Activated CD4-positive, CD25-positive, alpha-beta regulatory T cell (primary cell): ENCODE measurements at regions not wholly inside any gene's neighbourhood (a gene's known extent, or its start where the extent isn't known, plus 50 kb on each side); places are given as distances from the start of the nearest gene placed in this dataset.
"Not testable (repeated sequence)": the region's sequence is repeated elsewhere in the genome, so short reads cannot be mapped to it uniquely, and the experiment has no call there.

Source experiments
- DNase-seq, 4 experiments: peaks; one replicate each; lab custom pipeline; 2025; lab: John Stamatoyannopoulos, UW

DNA sequence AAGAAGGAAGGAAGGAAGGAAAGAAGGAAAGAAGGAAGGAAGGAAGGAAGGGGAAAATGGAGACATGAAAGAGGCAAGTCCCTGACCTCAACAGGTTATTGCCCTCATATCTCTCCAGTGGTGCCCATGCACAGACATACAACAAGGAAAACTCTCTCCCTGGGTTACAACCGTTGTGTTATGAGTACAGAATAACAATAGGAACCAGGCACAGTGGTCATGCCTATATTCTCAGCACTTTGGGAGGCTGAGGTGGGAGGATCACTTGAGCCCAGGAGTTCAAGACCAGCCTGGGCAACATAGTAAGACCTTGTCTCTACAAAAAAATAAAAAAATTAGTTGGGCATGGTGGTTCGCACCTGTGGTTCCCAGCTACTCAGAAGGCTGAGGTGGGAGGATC is 139.4 kb upstream of the HMGA2 start:
- DNase-seq: no peak

DNA sequence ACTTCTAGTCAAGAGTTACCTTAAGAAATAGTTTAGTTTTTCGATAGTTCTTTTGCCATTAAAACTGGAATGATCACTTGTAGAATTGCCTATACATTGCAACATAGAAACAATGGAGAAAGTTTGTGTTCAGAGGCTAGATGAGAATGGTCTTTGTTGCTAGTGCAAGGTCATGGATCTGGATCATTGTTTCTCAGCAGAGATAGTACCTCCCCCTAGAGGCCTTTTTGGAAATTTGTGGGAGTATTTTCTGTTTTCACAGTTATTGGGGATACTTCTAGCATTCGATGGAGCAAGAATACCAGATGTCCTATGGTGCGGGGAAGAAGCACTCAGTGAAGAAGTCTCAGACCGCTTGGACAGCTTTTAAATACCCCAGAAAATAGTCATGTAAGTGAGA is 138.8 kb upstream of the HMGA2 start:
- DNase-seq: no peak

DNA sequence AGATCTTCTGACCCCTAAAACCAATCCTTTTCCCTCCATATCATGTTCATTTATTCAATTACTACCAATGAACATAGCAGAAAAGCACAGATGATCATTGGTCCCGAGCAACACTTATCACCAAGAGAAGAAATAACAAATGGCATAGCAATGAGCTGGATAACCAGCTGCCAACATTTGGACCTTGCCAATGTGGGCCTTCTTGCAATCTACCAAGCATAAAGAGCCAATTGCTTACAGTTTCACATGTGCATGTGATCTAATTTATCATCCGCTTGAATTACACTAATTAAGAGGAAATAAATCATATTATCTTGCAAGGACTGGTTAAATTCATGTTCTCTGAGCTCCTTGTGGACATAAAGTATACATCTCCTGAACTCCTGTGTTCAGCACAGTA is 134.8 kb upstream of the HMGA2 start:
- no peak for DNase-seq

DNA sequence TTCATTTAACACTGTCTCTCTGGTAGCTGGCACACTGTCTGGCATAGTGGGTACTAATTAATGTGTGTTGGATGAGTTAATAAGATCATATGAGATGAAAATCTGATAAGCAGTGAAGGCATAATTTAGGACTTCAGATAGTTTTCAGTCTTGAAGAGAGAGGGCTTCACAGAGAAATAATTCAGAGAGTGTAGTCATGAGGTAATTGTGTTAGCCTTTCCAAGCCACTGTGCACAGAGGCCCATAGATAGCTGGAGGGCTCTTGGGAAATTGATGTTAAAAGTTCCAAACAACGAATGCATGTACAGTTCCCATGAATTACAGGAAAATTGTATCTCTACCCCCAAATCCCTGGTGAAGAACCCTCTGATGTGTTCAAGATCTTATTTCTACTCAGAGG is 133.8 kb upstream of the HMGA2 start:
- DNase-seq: no peak

DNA sequence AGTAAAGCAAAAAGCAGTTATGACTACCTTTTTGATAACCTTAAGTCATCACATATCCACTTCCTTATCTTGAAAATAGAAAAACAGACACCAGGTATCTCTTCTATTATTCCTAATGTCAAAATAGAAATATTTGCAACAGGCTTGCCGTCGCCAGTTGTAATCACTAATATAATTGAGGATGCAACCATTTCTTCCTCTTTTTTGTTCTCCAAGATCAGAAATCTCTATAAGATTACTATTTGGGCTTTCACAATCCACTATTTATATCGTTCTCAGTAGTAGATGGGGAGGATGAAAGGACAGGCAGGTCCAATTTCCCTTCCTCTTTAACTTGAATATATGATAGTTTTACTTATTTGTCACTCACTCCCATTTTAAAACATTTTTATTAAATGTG is 130.2 kb upstream of the HMGA2 start:
- DNase-seq: no peak

DNA sequence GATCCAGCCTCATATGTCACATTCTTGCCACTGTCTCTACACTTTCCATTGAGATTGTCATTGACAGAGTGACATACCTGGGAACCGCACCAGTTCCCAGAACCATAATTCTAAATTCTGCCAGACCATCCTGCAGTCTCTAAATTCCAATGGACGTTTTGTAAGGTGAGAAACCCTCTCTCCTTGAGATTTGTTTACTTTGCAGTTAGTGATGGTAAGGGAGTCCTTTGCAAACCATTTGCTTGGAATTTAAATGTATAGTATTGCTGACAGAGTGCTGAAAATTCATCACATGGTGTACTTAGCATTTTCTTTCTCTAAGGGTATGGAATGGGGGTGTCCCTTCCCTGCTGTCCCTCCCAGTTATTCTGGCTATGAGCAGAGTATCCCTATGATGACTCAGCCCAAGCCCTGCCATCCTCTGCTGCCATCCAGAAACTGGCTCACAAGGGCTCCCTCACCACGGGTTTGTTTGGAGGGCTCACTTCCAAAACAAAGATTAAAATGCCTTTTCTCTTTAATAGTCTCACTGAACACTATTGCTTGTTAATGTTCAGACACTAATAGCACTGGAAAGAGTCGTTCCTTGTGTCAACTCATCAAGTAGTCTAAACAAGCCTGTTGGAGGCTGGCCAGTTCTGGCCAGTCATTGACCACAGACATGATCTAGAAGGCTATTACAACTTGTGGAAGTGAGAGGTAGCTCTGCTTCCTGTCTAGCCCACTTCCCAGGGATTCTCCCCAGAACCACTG is 129.0 kb upstream of the HMGA2 start:
- no peak for DNase-seq

DNA sequence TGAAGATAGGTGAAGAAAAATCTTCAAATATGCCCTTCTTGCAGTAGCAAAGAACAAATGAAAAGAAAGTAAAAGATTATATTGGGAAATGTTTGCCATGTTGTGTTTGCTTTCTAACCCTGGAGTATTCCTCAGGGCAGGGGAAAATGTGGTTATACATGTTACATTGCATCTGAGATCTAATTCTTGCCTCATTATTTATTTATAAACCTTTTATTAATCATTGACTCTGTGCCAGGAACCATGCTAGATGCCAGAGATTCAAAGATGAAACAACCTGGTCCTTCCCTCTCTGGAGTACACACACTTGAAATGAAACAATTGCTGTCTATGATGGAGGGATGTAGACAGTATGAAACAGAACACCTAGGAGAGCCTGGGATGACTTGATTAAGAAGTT is 128.1 kb upstream of the HMGA2 start:
- no peak for DNase-seq

DNA sequence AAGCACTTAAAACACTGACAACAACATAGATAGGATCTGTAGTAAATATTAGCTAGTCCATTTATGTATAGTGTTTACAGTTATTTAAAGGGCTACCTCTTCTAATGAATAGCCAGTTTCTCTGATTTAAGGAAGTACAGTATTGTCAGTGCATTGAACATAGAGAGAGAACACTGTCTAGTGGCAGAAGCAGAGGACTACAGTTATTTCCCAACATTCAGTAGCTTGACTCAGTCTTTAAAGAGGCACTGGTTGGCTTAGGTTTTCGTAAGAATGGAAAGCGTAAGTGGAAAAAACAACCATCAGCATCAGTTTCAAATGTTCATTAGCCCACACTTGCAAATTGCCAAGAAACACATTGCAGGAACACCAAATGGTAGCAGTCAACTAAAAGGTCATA is 125.0 kb upstream of the HMGA2 start:
- DNase-seq: no peak

DNA sequence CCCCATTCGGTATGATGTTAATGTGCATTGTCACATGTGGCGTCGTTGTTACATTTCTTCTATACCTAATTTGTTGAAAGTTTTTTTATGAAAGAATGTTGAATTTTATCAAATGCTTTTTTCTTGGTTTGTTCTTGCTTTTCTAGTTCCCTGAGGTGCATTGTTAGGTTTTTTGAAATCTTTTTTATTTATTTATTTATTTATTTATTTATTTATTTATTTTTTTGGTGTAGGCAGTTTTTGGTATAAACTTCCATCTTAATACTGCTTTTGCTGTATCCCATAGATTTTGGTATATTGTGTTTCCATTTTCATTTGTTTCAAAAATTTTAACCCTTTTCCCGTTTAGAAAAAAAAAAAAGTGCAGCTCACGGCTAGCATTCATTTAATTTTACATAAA is 121.1 kb upstream of the HMGA2 start:
- no peak for DNase-seq

DNA sequence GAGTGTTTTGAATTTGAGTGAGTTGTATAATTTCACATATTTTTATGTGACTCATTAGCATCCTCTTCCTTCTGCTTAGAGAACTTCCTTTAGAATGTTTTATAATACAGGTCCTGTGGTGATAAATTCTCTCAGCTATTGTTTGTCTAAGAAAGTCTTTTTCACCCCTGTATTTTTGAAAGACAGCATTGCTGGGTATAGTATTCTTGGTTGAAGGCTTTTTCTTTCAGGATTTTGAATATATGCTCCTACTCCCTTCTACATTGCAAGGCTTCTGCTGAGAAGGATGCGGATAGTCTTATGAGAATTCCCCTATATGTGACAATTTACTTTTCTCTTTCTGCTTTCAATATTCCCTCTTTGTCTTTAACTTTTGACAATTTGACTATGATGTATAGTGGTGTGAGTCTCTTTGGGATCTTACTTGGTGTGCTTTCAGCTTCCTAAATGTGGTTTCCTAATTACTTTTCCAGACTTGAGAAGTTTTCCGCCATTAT is 118.9 kb upstream of the HMGA2 start:
- DNase-seq: no peak

DNA sequence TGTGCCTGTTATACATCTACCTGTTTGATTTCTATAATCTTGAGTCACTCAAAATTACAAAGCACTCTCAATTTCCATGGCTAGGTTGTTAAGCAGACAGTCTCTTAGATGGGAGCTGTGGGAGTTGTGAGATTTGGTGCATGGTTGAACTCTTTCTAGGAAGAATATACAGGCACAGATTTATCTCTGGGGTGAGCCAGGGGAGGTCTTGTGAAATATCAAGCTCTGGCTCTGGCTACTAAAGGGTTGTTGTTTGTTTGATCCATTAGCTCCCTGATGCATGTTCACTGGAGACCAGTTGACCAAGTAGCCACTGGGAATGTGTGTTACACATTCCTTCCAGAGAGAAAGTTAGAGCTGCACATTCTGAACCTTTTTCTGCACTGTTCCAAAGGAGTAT is 117.2 kb upstream of the HMGA2 start:
- DNase-seq: no peak

DNA sequence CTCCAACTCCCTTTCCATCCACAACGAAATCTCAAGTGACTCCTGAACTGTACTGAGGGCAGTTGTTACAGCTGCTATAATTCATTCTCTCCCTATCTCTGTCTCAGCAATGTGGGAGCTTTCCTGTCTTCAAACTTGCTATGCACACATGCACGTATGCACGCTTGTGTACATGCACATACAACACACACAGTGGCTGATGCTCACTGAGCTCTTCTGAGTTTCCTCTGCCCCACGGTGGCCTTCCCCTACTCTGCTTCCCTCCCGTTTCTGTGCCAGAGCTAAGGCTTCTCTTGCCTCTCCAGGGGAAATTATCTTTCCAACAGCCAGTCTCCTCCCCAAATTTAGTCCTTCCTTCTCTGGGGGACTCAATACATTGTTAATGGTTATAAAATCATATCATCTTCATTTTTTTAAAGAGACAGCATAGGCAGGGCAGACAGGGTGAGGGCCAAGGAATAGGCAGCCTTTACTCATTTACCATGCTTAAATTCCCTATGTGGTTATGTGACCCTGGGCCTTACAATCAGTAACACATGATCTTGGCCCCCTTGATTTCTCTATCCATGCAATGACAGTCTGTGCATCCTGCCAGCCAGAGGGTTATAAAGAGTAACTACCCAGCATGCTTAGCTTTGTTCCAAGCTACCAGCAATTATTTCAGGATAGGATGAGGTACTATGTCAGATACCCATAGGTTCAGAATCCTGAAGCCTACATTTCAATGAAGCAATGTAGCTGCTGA is 111.9 kb upstream of the HMGA2 start:
- DNase-seq: no peak

DNA sequence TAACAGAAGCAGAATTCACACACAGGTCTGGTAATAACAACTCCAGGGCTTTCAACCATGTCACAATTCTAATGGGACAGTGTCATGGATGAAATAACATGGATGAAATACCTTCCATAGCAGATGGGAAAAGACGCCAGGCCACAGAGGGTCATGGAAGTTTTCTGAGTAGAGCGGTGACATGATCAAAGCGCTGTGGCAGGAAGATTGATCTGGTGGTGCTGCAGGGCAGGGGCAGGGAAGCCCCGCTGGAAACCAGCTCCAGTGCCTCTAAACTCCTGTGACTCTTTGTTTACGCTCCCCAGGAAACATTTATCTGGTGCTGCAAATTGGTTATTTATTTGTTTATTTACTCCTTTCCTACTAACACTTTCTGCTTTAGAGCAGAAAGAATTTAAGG is 108.3 kb upstream of the HMGA2 start:
- DNase-seq: no peak

DNA sequence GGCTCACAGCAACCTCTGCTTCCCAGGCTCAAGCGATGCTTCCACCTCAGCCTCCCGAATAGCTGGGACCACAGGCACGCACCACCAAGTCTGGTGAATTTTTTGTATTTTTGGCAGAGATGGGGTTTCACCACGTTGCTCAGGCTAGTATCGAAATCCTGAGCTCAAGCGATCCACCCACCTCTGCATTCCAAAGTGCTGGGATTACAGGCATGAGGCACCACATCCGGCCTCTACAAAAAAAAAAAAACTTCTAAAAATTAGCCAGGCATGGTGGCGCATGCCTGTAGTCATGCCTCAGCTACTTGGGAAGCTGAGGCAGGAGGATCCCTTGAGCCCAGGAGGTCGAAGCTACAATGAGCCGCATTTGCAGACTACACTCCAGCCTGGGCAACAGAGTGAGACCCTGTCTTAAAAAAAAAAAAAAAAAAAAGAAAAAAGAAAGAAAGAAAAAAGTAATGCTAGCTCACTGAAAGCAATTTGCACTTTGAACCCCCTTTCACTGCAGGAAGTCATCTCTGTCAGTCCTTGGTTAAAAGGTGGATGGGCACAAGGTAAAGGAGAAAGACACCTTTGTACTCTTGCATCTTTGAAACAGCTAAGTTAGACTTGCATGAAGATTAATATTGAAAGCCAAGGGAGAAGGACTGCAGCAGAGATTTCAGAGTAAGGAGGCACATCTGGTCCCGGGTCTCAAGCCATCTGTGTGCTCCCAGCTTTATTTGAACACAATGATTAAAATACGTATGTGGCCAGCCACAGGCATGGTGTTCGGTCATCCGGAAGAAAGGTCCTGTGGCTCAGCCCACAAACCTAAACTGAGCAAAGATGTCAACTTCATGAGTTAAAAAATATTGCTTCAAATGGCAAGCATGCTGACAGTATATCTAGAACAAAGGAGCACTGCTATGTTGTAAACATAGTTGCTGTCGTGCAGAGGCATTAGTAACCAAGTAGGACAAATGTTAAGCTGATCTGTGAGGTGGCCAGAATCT is 103.8 kb upstream of the HMGA2 start:
- DNase-seq: no peak

DNA sequence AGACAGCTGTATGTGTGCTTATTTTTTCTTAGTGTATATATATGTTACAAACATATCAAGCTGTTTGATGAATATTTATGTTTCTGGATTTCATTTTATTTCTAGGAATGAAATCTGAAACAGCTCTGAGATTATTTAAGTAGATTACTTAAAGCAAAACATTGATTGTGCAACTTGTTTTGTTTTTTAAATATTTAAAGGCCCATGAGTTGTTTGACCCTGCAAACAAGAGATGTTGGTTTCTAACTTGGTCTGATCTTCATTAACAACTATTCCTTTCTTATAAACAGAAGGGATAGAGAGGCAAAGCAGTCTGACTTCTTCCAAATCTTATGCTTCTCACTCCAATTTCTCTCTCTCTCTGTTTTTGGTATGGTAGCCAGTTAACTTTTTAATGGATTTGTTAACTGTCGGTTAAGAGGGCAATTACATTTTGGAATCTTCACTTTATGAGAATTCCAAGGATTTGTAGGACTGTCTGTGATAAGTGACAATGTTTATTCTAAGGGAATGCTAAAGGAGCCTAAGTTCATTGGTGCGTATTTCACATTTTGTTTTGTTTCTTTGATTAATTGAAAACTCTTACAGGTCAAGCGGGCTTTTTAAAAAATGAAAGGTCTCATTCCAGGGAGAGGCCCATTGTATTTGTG is 102.6 kb upstream of the HMGA2 start:
- no peak for DNase-seq

DNA sequence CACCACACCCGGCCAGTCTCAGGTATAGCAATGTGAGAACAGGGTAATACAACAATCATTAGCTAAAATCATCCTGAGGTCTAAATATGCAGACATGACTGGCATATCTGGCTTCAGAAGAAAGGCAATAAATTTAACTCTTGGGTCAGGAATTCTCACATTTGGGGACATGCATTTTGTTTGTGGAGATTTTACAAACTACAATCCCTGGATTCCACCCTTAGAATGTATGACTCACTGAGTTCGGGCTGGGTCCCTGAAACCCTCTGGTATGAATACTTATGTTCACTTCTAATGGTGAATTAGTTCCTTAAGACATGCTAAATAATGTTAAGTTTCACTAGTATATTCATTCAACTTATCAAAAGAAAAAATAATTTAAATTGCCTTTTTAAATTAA is 98.9 kb upstream of the HMGA2 start:
- no peak for DNase-seq

DNA sequence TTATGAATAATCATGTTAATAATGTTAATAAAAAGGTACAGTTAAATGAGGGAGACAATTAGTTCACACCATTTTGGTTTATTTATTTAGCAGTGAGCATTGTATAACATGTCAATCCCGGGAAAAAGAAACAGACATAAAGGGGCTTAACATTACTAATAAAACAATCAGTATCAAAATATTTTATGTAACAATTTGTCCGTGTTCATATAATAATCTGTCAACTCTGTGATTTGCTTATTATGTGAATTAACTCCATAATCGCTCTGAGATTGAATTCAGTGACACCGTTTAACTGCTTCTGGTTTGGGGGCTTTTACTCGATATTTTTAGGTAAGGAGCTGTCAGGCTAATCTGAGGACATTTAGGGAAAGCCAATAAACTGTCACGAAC is 95.8 kb upstream of the HMGA2 start:
- DNase-seq: no peak

DNA sequence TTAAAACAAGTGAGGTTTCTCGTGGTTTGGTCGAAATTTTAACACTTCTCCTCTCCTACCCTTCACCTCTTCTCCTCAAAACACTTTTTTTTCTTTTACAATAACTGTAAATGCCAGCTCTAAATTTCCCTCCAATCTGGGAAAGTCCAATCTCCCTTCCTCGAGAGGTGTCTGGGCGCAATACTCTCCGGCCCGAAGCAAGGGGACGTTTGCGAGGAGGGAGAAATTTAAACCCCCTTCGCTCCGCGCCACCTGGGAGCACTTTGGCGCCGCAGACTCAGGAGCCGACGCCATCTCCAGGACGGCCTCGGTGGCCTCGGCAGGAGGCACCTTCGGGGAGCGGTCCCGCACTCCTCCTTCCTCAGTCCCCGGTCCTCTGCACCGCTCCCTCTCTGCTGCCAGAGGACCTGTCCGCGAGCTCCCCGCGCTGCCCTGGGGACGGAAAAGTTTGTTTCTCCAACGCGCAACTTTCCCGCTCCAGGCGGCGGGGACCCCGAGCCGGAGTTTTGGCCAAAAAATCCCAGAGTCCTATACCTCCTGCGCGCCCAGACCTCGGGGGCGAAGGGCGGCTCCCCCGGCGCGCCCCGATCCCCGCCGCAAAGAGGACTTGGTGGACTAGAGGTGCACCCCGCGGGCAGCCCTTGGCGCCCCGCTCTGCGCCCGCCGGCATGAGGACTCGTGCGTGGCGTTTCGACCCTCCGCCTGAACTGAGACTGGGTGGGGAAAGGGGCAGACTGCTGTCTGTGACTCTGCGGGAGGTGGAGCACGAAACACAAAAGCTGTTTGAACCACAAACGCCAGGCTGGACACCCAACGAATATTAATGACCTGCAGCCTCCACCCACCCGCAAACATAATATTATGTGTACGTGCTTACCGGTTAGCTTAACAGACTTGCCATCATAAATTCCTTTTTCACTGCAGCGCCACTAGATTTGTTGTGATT is 95.2 kb upstream of the HMGA2 start:
- DNase-seq: no peak

DNA sequence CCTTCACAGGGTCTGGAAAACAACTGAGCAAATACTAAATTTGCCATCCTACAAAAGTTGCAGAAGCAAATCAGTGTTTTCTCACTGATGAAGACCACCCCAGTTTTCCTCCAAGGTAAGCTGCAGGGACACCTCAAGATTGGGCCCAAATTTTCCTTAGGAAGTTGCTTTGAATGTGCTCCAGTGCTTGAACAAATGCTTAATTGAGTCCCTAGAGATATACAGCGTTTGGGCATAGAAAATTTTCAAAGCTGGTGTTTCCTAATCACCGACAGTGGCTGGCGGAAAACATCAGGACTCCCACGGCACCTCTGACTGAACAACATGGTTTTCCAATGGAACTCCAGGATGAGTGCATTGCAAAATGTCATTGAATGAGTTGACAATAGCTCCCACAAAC is 92.5 kb upstream of the HMGA2 start:
- DNase-seq: no peak

DNA sequence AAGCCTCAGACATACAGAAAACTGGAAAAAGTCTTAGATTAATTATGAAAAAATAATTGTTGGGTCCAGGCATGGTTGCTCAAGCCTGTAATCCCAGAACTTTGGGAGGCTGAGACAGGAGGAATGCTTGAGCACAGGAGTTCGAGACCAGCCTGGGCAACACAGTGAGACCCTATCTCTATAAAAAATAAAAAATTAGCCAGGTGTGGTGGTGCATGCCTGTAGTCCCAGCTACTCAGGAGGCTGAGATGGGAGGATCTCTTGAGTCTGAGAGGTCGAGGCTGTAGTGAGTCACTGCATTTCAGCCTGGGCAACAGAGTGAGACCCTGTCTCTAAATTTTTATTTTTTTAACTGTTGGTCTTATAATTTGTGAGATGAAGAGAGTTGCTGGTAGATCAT is 90.6 kb upstream of the HMGA2 start:
- not testable (repeated sequence) for DNase-seq

DNA sequence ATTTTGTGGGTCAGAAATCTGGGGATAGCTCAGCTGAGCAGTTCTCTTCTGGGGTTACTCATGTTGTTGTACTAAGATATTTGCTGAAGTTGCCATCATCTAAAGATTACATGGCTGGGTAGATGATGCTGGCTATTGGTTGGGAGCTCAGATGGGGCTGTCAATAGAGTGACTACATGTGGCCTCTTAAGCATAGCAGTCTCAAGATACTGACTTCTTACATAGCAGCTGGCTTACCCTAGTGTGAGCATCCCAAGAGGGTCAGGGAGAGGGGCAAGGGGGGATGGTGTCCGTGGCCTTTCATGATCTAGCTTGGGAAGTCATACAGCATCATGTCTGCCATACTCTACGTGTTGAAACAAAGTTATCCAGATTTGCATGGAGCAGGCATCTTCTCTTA is 90.1 kb upstream of the HMGA2 start:
- DNase-seq: no peak
